B cell (primary cell): ENCODE measurements at regions not wholly inside any gene's neighbourhood (a gene's known extent, or its start where the extent isn't known, plus 50 kb on each side); places are given as distances from the start of the nearest gene placed in this dataset.

ENCODE experiments used
- ATAC-seq: fragments of 200-7000 bp; cut with Tn5 transposase; one replicate; pipeline ENCODE4 v1.10.0; 2021; ENCODE audit warnings: low read depth, mild to moderate bottlenecking, moderate number of reproducible peaks, moderate library complexity
- CTCF ChIA-PET: fragments of 350-600 bp; sonication (Branson Sonifier 250); formaldehyde crosslinking; loops from one replicate; lab custom pipeline; 2021; ENCODE audit warnings: antibody characterized with exemption, inconsistent platforms; lab: Charles Lee
- POLR2A ChIA-PET: fragments of 350-600 bp; sonication (Branson Sonifier 250); formaldehyde crosslinking; loops from one replicate; lab custom pipeline; 2021; ENCODE audit warnings: antibody characterized with exemption; lab: Charles Lee
- DNase-seq: peaks from one replicate; pipeline ENCODE4 v3.0.0; 2013
- H2AFZ ChIP-seq: 2 replicates; pipeline ENCODE4 v1.6.1; 2012; ENCODE audit warnings: mild to moderate bottlenecking, low read depth, low read length; ENCODE audit not compliant: insufficient read depth, poor library complexity, severe bottlenecking
- H3K27ac ChIP-seq, 2 donors: 1 replicate in 1 of 2; 2 replicates in 1 of 2; pipeline ENCODE4 v1.5.1; 2012 to 2013; ENCODE audit warnings: low read length in 2 of 2, mild to moderate bottlenecking in 2 of 2, moderate library complexity in 1 of 2
- H3K27me3 ChIP-seq, 4 experiments: fragments of 200-600 bp in 1 of 4; sonication (generic) in 1 of 4; replicated peaks in 1 of 4; 1 replicate in 2 of 4; 2 replicates in 2 of 4; pipeline versions ENCODE4 v1.6.1 to v1.7.0; 2013 to 2016; ENCODE audit warnings: low read length in 3 of 4, mild to moderate bottlenecking in 2 of 4, mixed read lengths in 1 of 4, moderate library complexity in 1 of 4; ENCODE audit not compliant: insufficient read depth in 4 of 4, control insufficient read depth in 3 of 4; ENCODE audit errors: control extremely low read depth in 1 of 4
- H3K36me3 ChIP-seq, 2 experiments: replicated peaks in 1 of 2; 1 replicate in 1 of 2; 2 replicates in 1 of 2; pipeline versions ENCODE4 v1.6.1 to v1.7.1; 2013; ENCODE audit warnings: low read length in 1 of 2; ENCODE audit not compliant: insufficient read depth in 2 of 2, control insufficient read depth in 1 of 2; ENCODE audit errors: control extremely low read depth in 1 of 2, extremely low read depth in 1 of 2
- H3K4me1 ChIP-seq, 2 donors: fragments of 200-600 bp in 1 of 2; sonication (generic) in 1 of 2; 1 replicate in 1 of 2; 2 replicates in 1 of 2; pipeline versions ENCODE4 v1.5.1 to v1.6.1; 2013 to 2017; ENCODE audit warnings: low read length in 2 of 2; ENCODE audit not compliant: control insufficient read depth in 2 of 2, insufficient read depth in 2 of 2
- H3K4me2 ChIP-seq: replicated peaks from 2 replicates; pipeline ENCODE3; 2012; ENCODE audit warnings: mild to moderate bottlenecking, low read depth, low read length; ENCODE audit not compliant: poor library complexity, severe bottlenecking
- H3K4me3 ChIP-seq, 5 experiments: fragments of 200-600 bp in 1 of 5; sonication (generic) in 1 of 5; 1 replicate in 3 of 5; 2 replicates in 2 of 5; pipeline versions ENCODE4 v1.5.1 to v1.7.0; 2011 to 2016; ENCODE audit warnings: low read length in 4 of 5, mild to moderate bottlenecking in 4 of 5, low read depth in 2 of 5, control low read depth in 1 of 5, moderate library complexity in 1 of 5; ENCODE audit not compliant: insufficient read depth in 1 of 5; ENCODE audit errors: control extremely low read depth in 1 of 5, extremely low read depth in 1 of 5
- H3K79me2 ChIP-seq: fragments of 200-600 bp; sonication (generic); one replicate; pipeline ENCODE4 v1.6.0; 2016; ENCODE audit warnings: low read length; ENCODE audit not compliant: control insufficient read depth, insufficient read depth
- H3K9ac ChIP-seq: fragments of 200-600 bp; sonication (generic); 2 replicates; pipeline ENCODE4 v1.6.1; 2017; ENCODE audit warnings: mild to moderate bottlenecking, low read length, moderate library complexity
- H3K9me3 ChIP-seq, 3 donors: one replicate each; pipeline versions ENCODE4 v1.6.1 to v1.7.1; 2013; ENCODE audit warnings: low read length in 2 of 3; ENCODE audit not compliant: control insufficient read depth in 2 of 3, insufficient read depth in 1 of 3; ENCODE audit errors: control extremely low read depth in 1 of 3
- H4K20me1 ChIP-seq: 2 replicates; pipeline ENCODE4 v1.6.0; 2012; ENCODE audit warnings: mild to moderate bottlenecking, low read length; ENCODE audit not compliant: insufficient read depth, control insufficient read depth, poor library complexity, severe bottlenecking
- H3K27ac Mint-ChIP-seq: one replicate; pipeline ENCODE4 v1.8.0; 2021; ENCODE audit warnings: mixed read lengths
- H3K27me3 Mint-ChIP-seq: one replicate; pipeline ENCODE4 v1.8.0; 2021; ENCODE audit warnings: mixed read lengths
- H3K4me1 Mint-ChIP-seq: one replicate; pipeline ENCODE4 v1.8.0; 2021; ENCODE audit warnings: mixed read lengths
- H3K4me3 Mint-ChIP-seq: one replicate; pipeline ENCODE4 v1.8.0; 2021; ENCODE audit warnings: mixed read lengths
- H3K9me3 Mint-ChIP-seq: one replicate; pipeline ENCODE4 v1.8.0; 2022; ENCODE audit warnings: mixed read lengths; ENCODE audit not compliant: insufficient read depth
- EZH2 ChIP-seq: IDR thresholded peaks from 2 replicates; pipeline ENCODE4 v1.6.1; 2012; ENCODE audit warnings: borderline replicate concordance, low read depth, mild to moderate bottlenecking, moderate library complexity, low read length; ENCODE audit not compliant: insufficient read depth, poor library complexity, severe bottlenecking
- WGBS: methylation state at CpG from one replicate; pipeline ENCODE4 v1.1.5; 2013; ENCODE audit warnings: missing lambda C conversion rate; ENCODE audit not compliant: insufficient coverage; 5-methylcytosine and 5-hydroxymethylcytosine counted together
- intact Hi-C: fragments of 100-400 bp; cut with micrococcal nuclease; formaldehyde crosslinking; loops from one replicate; pipeline ENCODE4 v1.10.0; 2022
- TF ChIP-seq, protein P1 (sequence below): fragments of 200-600 bp; IDR thresholded peaks from one replicate; pipeline ENCODE4 v1.8.0; 2022; ENCODE audit warnings: antibody characterized with exemption, mild to moderate bottlenecking

DNA sequence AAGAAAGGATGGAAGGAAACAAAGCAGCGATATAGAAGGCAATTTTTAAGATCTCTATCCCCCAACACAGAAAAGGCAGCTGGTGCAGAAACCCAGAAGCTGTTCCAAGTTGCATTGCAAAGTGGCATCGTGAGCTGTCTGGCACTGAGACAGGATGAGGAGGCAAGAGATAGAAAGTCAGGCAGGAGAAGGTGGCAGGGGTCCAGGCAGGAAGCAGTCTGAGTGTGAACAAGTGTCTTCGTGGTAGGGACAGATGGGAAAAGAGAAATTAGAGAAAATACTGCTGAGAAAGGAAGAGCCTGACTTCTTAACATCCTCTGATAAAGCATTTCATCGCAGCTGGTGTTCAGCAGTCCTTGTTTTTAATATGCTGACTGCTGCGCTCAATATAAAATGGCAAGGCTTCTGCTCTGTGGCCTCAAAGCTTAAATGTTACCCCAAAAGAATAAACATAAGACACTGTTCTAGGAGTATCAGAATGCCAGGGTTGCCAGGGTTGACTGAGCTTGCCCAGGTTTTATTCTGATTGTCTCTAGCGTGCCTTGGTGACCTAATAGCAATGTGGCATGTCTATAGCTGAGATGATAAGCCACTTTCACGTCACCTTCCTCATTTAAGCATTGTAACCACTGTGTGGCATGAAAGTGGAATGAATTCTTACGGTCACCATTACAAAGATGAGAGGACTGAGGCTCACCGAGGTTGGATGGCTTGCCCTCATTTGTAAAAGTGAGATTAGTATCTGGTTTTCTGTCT, 397.6 kb downstream of the NUAK1 start:
- Histone ChIP-seq H4K20me1 (no peaks in the 10 kb centered on the region), H3K36me3 (no peaks in the 10 kb centered on the region), H3K4me3 (no peak overlapping the region), H3K9ac (no peak overlapping the region), H3K9me3 (no peaks in the 10 kb centered on the region), H3K27ac (no peak overlapping the region), H3K4me1 (no peaks in the 10 kb centered on the region), H3K4me2 (no peak overlapping the region), H3K27me3 (peaks cover 0 to 4% (median 0%) of the 10 kb centered on the region in 4 experiments), H3K79me2 (no peaks in the 10 kb centered on the region), H2AFZ (no peak overlapping the region)
- Mint-ChIP-seq H3K27ac (no peak overlapping the region), H3K4me1 (peaks cover 4% of the 10 kb centered on the region), H3K4me3 (no peak overlapping the region), H3K9me3 (no peaks in the 10 kb centered on the region), H3K27me3 (no peaks in the 10 kb centered on the region)
- ChIA-PET CTCF (no interaction called here), POLR2A (no interaction called here)
- DNase-seq = no peak
- TF ChIP-seq, protein P1, sequence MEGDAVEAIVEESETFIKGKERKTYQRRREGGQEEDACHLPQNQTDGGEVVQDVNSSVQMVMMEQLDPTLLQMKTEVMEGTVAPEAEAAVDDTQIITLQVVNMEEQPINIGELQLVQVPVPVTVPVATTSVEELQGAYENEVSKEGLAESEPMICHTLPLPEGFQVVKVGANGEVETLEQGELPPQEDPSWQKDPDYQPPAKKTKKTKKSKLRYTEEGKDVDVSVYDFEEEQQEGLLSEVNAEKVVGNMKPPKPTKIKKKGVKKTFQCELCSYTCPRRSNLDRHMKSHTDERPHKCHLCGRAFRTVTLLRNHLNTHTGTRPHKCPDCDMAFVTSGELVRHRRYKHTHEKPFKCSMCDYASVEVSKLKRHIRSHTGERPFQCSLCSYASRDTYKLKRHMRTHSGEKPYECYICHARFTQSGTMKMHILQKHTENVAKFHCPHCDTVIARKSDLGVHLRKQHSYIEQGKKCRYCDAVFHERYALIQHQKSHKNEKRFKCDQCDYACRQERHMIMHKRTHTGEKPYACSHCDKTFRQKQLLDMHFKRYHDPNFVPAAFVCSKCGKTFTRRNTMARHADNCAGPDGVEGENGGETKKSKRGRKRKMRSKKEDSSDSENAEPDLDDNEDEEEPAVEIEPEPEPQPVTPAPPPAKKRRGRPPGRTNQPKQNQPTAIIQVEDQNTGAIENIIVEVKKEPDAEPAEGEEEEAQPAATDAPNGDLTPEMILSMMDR = no peak
- no peak for TF ChIP-seq EZH2
- 45% methylated on average over 3 of the region's 9 CpGs for WGBS
- intact Hi-C loops = no loop called here
- no peak for ATAC-seq

DNA sequence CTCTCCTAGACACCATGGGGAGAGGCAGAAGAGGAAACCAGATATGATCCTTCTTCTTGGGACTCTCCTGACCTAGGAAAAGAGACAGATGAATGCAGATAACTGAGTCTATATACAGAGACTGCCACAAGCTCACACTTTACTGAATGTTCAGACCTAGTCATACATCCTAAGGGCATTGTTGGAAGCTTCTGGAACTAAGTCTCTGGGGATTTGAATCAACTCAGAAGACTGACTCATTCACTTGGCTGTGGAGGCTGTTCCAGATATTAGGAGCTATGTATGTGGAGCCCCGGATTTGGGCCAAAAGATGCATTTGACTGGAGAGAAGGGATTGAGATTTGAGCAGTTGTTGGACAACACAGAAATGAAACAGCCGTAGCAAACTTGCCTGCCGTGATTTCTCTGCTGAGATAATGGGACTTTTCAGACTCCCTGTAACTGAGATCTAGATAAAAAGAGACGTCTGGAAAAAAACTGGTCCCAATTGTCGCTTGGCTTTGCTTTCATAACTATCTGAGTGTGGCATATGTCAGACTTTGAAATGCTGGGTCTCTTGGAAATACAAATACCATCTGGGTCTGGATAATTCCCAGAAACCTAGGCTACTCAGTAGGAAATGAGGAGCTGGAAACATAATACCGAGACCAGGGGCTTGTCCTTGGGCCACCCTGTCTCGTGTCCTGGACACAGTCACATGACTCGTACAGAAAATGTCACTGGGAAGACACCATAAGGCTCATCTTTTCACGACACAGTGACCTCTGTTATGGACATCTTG, 396.8 kb downstream of the NUAK1 start:
- Mint-ChIP-seq H3K27ac (no peak overlapping the region), H3K4me3 (no peak overlapping the region), H3K27me3 (no peaks in the 10 kb centered on the region), H3K4me1 (peaks cover 4% of the 10 kb centered on the region), H3K9me3 (no peaks in the 10 kb centered on the region)
- DNase-seq (no peak), ATAC-seq (no peak)
- Histone ChIP-seq H3K9ac (no peak overlapping the region), H3K4me2 (no peak overlapping the region), H3K9me3 (no peaks in the 10 kb centered on the region), H3K4me3 (no peak overlapping the region), H3K4me1 (no peaks in the 10 kb centered on the region), H3K27ac (no peak overlapping the region), H3K79me2 (no peaks in the 10 kb centered on the region), H4K20me1 (no peaks in the 10 kb centered on the region), H3K27me3 (peaks cover 0 to 4% (median 0%) of the 10 kb centered on the region in 4 experiments), H2AFZ (no peak overlapping the region), H3K36me3 (no peaks in the 10 kb centered on the region)
- no peak for TF ChIP-seq EZH2
- TF ChIP-seq, protein P1 = no peak
- ChIA-PET CTCF (no interaction called here), POLR2A (no interaction called here)
- 76% methylated on average over 8 of the region's 9 CpGs for WGBS
- intact Hi-C loops = no loop called here
